HEK293 (cell line): ENCODE measurements at regions not wholly inside any gene's neighbourhood (a gene's known extent, or its start where the extent isn't known, plus 50 kb on each side); places are given as distances from the start of the nearest gene placed in this dataset.

Experiments
- CTCF ChIA-PET: fragments of 350-600 bp; formaldehyde crosslinking; extraction: SDS; loops from one replicate; lab custom pipeline; 2021; ENCODE audit warnings: antibody characterized with exemption; lab: Yijun Ruan, JAX
- POLR2A ChIA-PET: fragments of 300-600 bp; formaldehyde crosslinking; extraction: SDS; loops from one replicate; lab custom pipeline; 2020; ENCODE audit warnings: antibody characterized with exemption, inconsistent platforms; lab: Yijun Ruan, JAX
- H3K27ac ChIP-seq: fragments of 200-500 bp; sonication (Bioruptor generic); 2 replicates; pipeline ENCODE4 v1.5.1; 2014; ENCODE audit warnings: low read depth, low read length, control low read depth, inconsistent platforms; ENCODE audit errors: extremely low read depth
- H3K36me3 ChIP-seq, 2 experiments: fragments of 200-500 bp in 1 of 2; sonication (Bioruptor generic) in 1 of 2; 1 replicate in 1 of 2; 2 replicates in 1 of 2; pipeline ENCODE4 v1.5.1; 2014 to 2017; ENCODE audit warnings: inconsistent platforms in 2 of 2, low read length in 2 of 2; ENCODE audit not compliant: control insufficient read depth in 2 of 2, insufficient read depth in 1 of 2
- H3K4me1 ChIP-seq: fragments of 200-500 bp; sonication (Bioruptor generic); 2 replicates; pipeline ENCODE4 v1.5.1; 2014; ENCODE audit warnings: mild to moderate bottlenecking, low read length, inconsistent platforms; ENCODE audit not compliant: control insufficient read depth, insufficient read depth
- H3K4me3 ChIP-seq: 2 replicates; pipeline ENCODE4 v1.5.1; 2011; ENCODE audit warnings: low read depth, mild to moderate bottlenecking, control low read depth, low read length, moderate library complexity
- H3K9me3 ChIP-seq: fragments of 200-500 bp; sonication (Bioruptor generic); 2 replicates; pipeline ENCODE4 v1.5.1; 2014; ENCODE audit warnings: low read depth, low read length, inconsistent platforms; ENCODE audit not compliant: control insufficient read depth, insufficient read depth
- CTCF ChIP-seq: fragments of 450-650 bp; formaldehyde crosslinking; IDR thresholded peaks from 2 replicates; pipeline ENCODE4 v1.5.1; 2016; ENCODE audit warnings: missing biosample characterization, missing genetic modification characterization
- ELK4 ChIP-seq: IDR thresholded peaks from 2 replicates; pipeline ENCODE4 v1.6.1; 2011; ENCODE audit warnings: mild to moderate bottlenecking, low read depth, low read length, borderline replicate concordance
- GLI2 ChIP-seq: fragments of 450-650 bp; formaldehyde crosslinking; IDR thresholded peaks from 2 replicates; pipeline ENCODE4; 2017; ENCODE audit warnings: missing biosample characterization, missing genetic modification characterization, low read depth, borderline replicate concordance
- SETDB1 ChIP-seq: IDR thresholded peaks from one replicate; pipeline ENCODE4 v1.6.1; 2017; ENCODE audit warnings: mild to moderate bottlenecking, low read length, moderate library complexity, mixed read lengths; ENCODE audit not compliant: insufficient read length
- ZBTB11 ChIP-seq: fragments of 450-650 bp; formaldehyde crosslinking; conservative IDR thresholded peaks from 2 replicates; pipeline ENCODE4 v1.5.1; 2016; ENCODE audit warnings: low read depth, missing biosample characterization, missing genetic modification characterization
- ZBTB17 ChIP-seq: fragments of 450-650 bp; formaldehyde crosslinking; IDR thresholded peaks from 2 replicates; pipeline ENCODE4 v1.5.1; 2016; ENCODE audit warnings: missing biosample characterization, missing genetic modification characterization
- ZBTB21 ChIP-seq: fragments of 450-650 bp; formaldehyde crosslinking; IDR thresholded peaks from 2 replicates; pipeline ENCODE4 v1.5.1; 2017; ENCODE audit warnings: missing biosample characterization, missing genetic modification characterization
- ZEB2 ChIP-seq: fragments of 450-650 bp; formaldehyde crosslinking; IDR thresholded peaks from 2 replicates; pipeline ENCODE4 v1.5.1; 2016; ENCODE audit warnings: missing biosample characterization, missing genetic modification characterization
- ZNF133 ChIP-seq: fragments of 450-650 bp; formaldehyde crosslinking; IDR thresholded peaks from 2 replicates; pipeline ENCODE4 v1.5.1; 2016; ENCODE audit warnings: missing biosample characterization, missing genetic modification characterization
- ZNF148 ChIP-seq: fragments of 450-650 bp; formaldehyde crosslinking; IDR thresholded peaks from 2 replicates; pipeline ENCODE4 v1.5.0; 2017; ENCODE audit warnings: missing biosample characterization, missing genetic modification characterization, borderline replicate concordance
- ZNF169 ChIP-seq: fragments of 450-650 bp; formaldehyde crosslinking; IDR thresholded peaks from 2 replicates; pipeline ENCODE4 v1.5.1; 2016; ENCODE audit warnings: missing biosample characterization, missing genetic modification characterization
- ZNF239 ChIP-seq: fragments of 450-650 bp; formaldehyde crosslinking; IDR thresholded peaks from 2 replicates; pipeline ENCODE4 v1.5.1; 2016; ENCODE audit warnings: missing biosample characterization, missing genetic modification characterization
- ZNF26 ChIP-seq: fragments of 450-650 bp; formaldehyde crosslinking; IDR thresholded peaks from 2 replicates; pipeline ENCODE4 v1.5.1; 2016; ENCODE audit warnings: missing biosample characterization, missing genetic modification characterization
- ZNF416 ChIP-seq: fragments of 450-650 bp; formaldehyde crosslinking; IDR thresholded peaks from 2 replicates; pipeline ENCODE4 v1.5.1; 2016; ENCODE audit warnings: missing biosample characterization, missing genetic modification characterization
- ZNF560 ChIP-seq: fragments of 450-650 bp; formaldehyde crosslinking; IDR thresholded peaks from 2 replicates; pipeline ENCODE4 v1.5.1; 2017; ENCODE audit warnings: missing biosample characterization, missing genetic modification characterization, borderline replicate concordance
- ZNF610 ChIP-seq: fragments of 450-650 bp; formaldehyde crosslinking; IDR thresholded peaks from 2 replicates; pipeline ENCODE4 v1.5.1; 2016; ENCODE audit warnings: missing biosample characterization, missing genetic modification characterization, borderline replicate concordance
- ZNF654 ChIP-seq: fragments of 450-650 bp; formaldehyde crosslinking; IDR thresholded peaks from 2 replicates; pipeline ENCODE4 v1.5.1; 2016; ENCODE audit warnings: low read depth, missing biosample characterization, missing genetic modification characterization
- ZNF768 ChIP-seq: fragments of 450-650 bp; formaldehyde crosslinking; IDR thresholded peaks from 2 replicates; pipeline ENCODE4 v1.5.1; 2018; ENCODE audit warnings: missing biosample characterization, mild to moderate bottlenecking, missing genetic modification characterization
- ZNF830 ChIP-seq: fragments of 450-650 bp; IDR thresholded peaks from 2 replicates; pipeline ENCODE4 v1.5.0; 2018; ENCODE audit warnings: missing biosample characterization, missing genetic modification characterization, low read depth, mild to moderate bottlenecking, moderate library complexity
- ZSCAN23 ChIP-seq: fragments of 450-650 bp; formaldehyde crosslinking; IDR thresholded peaks from 2 replicates; pipeline ENCODE4 v1.5.1; 2016; ENCODE audit warnings: missing biosample characterization, missing genetic modification characterization

- H3K4me1 ChIP-seq: no peaks in the 10 kb centered on the region
- no peaks in the 10 kb centered on the region for H3K36me3 ChIP-seq
- no peaks in the 10 kb centered on the region for H3K9me3 ChIP-seq
- ChIA-PET CTCF (no interaction called here), POLR2A (no interaction called here)
- H3K4me3 ChIP-seq: no peak overlapping the region
- H3K27ac ChIP-seq: no peak overlapping the region
- TF ChIP-seq ZNF239 (tag by site-specific recombination): no peak
Observed at GRCh38 chr2:125730921-125731320, 925.0 kb upstream of the GYPC start.

DNA sequence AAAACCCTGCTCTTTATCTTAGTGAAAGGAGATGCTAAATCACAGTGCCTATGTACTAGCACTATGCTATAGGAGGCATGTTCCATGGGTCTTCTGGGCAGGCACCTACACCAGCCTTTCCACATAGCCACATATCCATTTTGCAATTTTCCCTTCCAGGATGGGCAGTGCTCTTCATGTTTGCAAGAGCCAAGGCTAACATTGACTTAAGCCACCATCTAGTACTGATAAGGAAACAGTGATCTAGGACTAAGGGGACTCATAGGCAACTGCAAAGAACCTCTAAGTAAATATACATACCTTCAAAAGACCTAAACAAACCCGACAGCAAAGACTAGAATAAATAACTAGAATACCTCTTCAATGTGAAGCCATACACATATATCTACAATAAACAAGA, 919.7 kb upstream of the GYPC start:
- Histone ChIP-seq H3K4me3 (no peak overlapping the region), H3K9me3 (no peaks in the 10 kb centered on the region), H3K36me3 (no peaks in the 10 kb centered on the region)
- ChIA-PET CTCF (no interaction called here), POLR2A (no interaction called here)
- TF ChIP-seq ZNF768 (tag by site-specific recombination) (no peak), ZEB2 (tag by site-specific recombination) (no peak), ZNF610 (tag by site-specific recombination) (no peak), ELK4 (no peak), ZNF560 (no peak), ZBTB21 (tag by site-specific recombination) (no peak), ZBTB17 (tag by site-specific recombination) (no peak), ZNF148 (tag by site-specific recombination) (no peak), ZNF830 (tag by site-specific recombination) (no peak), ZNF239 (tag by site-specific recombination) (no peak), ZNF416 (tag by site-specific recombination) (no peak), SETDB1 (no peak), ZSCAN23 (tag by site-specific recombination) (no peak), ZNF169 (no peak), GLI2 (tag by site-specific recombination) (no peak)
- TF ChIP-seq, all 188 proteins: peak for 0
- no peak overlapping the region for H3K27ac ChIP-seq
- no peaks in the 10 kb centered on the region for H3K4me1 ChIP-seq

DNA sequence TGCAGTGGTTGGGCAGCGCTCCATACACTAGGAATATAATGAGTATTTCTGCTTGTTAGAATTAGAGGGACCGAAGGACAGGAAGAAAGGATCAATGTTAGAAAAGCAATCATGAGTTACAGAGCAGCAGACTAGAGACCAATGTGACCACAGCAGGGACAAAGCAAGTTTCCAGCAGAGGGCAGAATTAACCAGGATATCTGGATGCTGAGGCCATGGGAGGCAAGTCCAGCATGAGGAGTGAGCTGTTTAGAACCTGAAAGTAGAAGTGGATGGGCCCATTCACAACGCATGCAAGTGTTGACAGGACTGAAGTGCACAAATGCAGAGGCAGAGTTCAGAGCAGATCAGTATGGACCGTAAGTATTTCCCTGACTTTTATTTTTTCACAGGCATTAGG, 910.4 kb upstream of the GYPC start:
- Histone ChIP-seq H3K4me1 (no peaks in the 10 kb centered on the region), H3K36me3 (no peaks in the 10 kb centered on the region), H3K4me3 (no peak overlapping the region), H3K27ac (no peak overlapping the region), H3K9me3 (no peaks in the 10 kb centered on the region)
- POLR2A ChIA-PET: no interaction called here
- CTCF ChIA-PET: interaction anchor here (0.6 to 1.0 kb wide), 3 partner anchors 364 to 1329 kb away, joined by 3 read pairs; no protein-coding TSS in a partner anchor
- TF ChIP-seq ZBTB11: no peak
- no peak for TF ChIP-seq ZNF133 (tag by site-specific recombination)
- TF ChIP-seq ZNF654 (tag by site-specific recombination): peak; percentile 42
- TF ChIP-seq CTCF: 0 out of 2 replicates have a peak, but pooled peaks have one; percentile 16
- TF ChIP-seq ZNF26 (tag by site-specific recombination): no peak
